ENCODE measurements at regions not wholly inside any gene's neighbourhood (a gene's known extent, or its start where the extent isn't known, plus 50 kb on each side); places are given as distances from the start of the nearest gene placed in this dataset.

- DNase-seq (ENCODE audit: insufficient read length, low spot score): no peak
- no peak for FAIRE-seq
Measured at GRCh38 chr18:2376707-2377106, 194.6 kb downstream of the METTL4 start.

DNA sequence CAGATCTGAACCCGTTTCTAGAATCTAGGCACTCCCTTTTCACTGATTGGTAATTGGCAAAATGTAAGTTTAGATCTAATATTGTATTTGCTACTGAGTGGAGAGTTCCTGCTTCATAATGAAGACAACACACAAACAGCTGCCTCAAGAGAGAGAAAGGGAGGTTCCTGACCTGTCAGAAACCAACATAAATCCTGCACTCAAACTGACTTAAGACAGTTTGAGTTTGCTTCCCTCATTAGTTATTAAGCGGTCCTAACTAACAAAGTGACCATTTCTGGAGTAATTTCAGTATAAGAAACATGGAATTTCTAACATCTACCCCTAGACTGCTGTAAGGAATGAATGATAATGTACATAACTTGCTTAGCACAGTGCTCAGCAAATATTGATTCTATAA, 191.2 kb downstream of the METTL4 start:
- DNase-seq (ENCODE audit: insufficient read length, low spot score) (no peak), FAIRE-seq (no peak)

GRCh38 chr18:2381539-2381938, 189.8 kb downstream of the METTL4 start:
- no peak for DNase-seq (ENCODE audit: insufficient read length, low spot score)
- no peak for FAIRE-seq

GRCh38 chr18:2387588-2387987, 183.7 kb downstream of the METTL4 start:
- no peak for DNase-seq (ENCODE audit: insufficient read length, low spot score)
- FAIRE-seq: no peak

DNA sequence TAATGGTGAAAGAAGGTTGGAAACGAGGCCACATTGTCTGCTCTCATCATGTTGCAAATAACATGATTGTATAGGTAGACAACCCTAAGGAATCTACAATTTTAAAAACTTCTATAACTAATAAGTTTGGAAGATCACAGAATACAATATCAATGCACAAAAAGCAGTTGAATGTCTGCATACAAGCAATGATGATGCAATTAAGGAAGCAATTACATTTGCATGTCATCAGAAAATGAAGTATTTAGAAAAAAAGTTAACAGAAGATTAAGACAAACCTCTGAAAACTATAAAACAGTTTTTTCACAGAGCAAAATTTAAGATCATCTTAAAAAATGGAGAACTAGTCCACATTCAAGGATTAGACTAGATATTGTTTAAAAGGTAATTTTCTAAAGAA, 181.1 kb downstream of the METTL4 start:
- FAIRE-seq: no peak
- no peak for DNase-seq (ENCODE audit: insufficient read length, low spot score)

GRCh38 chr18:2391470-2391869, 179.8 kb downstream of the METTL4 start:
- no peak for DNase-seq (ENCODE audit: insufficient read length, low spot score)
- FAIRE-seq: no peak

DNA sequence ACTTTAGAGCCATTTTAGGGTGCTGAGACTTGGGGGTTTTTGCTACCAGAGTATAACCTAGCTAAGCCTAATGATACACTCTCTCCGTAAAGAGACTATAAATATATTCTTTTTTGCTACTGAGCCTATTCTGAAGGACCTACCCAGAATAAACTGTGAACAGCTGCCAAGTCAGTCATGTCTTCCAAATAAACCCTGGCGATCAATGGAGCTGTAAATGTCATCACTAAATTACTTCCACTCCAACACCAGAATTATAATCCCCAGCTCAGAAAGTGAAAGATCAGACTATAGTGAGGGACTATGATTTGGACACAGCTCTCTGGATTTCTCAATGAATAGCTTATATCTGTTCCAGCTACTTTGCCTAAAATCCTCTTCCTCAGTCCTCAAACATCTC, 178.9 kb downstream of the METTL4 start:
- FAIRE-seq: no peak
- DNase-seq (ENCODE audit: insufficient read length, low spot score): no peak

GRCh38 chr18:2394684-2395083, 176.6 kb downstream of the METTL4 start:
- FAIRE-seq: peak; percentile 62

GRCh38 chr18:2395427-2396161, 175.7 kb downstream of the METTL4 start:
- FAIRE-seq: peak; percentile 86

More at GRCh38 chr18:2394684-2395083, 176.6 kb downstream of the METTL4 start:
- no peak for DNase-seq (ENCODE audit: insufficient read length, low spot score)

DNA sequence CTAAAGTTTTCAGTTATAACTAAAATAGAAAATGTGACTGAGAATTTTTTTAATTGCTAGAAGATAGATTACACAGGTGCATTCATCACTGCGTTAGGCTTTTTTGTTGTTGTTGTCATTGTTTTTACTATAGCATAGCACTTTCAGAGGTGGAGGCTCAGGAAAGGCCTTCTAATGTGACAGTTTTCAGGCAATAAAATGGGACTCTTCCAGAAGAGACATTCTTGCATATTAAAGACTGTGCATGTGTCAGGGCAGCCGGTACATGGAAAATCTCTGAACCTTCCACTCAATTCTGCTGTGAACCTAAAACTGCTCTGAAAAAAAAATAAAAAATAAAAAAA, 175.2 kb downstream of the METTL4 start:
- FAIRE-seq: no peak
- DNase-seq (ENCODE audit: insufficient read length, low spot score): no peak

More at GRCh38 chr18:2395427-2396161, 175.7 kb downstream of the METTL4 start:
- DNase-seq (ENCODE audit: insufficient read length, low spot score): peak; percentile 5

DNA sequence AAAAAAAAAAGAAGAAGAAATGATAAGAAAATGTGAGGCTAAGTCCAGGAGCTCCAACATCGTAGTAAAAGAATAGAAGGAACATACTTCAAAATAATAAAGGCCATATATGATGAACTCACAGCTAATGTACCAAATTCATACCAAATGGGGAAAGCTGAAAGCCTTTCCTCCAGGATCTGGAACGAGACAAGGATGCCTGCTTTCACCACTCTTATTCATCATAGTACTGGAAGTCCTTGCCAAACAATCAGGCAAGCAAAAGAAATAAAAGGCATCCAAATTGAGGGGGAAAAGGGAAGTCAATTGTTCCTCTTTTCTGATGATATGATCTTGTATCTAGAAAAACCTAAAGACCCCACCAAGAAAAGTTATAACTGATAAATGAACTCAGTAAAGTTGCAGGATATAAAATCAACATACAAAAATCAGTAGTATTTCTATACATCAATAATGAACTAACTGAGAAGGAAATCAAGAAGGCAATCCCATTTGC, 170.6 kb downstream of the METTL4 start:
- FAIRE-seq: no peak
- DNase-seq (ENCODE audit: insufficient read length, low spot score): no peak

GRCh38 chr18:2402084-2402483, 169.2 kb downstream of the METTL4 start:
- DNase-seq (ENCODE audit: insufficient read length, low spot score) (no peak), FAIRE-seq (no peak)

DNA sequence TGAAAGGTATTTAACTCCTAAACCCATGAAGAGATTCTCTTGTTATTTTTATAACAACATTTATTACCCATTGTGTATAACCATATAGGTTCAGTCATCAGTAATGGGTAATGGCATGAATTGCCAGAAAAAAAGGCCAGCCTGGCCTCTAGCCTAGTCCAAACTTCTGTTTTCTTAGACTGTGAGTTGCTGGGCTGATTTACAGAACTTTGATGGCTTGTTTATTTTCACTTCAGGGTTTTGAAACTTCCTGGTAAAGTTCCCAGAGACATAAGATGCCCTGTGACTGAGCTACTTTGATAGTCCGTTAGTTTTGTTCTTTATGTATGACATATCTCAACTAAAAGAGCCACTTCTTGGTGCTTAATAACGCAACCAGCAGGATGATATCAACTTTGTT, 164.8 kb downstream of the METTL4 start:
- DNase-seq (ENCODE audit: insufficient read length, low spot score) (no peak), FAIRE-seq (no peak)

DNA sequence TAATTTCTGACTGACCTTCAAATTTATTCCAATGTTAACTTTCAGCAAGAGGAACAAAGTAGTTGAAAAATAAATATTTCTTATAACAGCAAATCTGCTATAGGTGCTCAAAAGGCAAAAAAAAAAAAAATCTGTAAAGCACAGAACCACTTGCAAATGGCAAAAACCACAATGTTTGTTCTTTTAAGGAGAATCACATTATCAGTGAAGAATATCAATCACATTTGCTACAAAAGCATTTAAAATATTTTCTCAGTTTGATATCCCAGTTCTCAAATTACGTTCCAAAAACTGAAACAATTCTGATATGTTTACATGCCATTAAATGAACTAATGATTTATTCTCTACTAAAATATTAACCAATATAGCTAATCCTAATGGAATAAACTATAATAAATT, 163.3 kb downstream of the METTL4 start:
- no peak for FAIRE-seq
- DNase-seq (ENCODE audit: insufficient read length, low spot score): no peak

- DNase-seq (ENCODE audit: insufficient read length, low spot score) (no peak), FAIRE-seq (peak; percentile 33)
Measured at GRCh38 chr18:2409906-2410305, 161.4 kb downstream of the METTL4 start.

DNA sequence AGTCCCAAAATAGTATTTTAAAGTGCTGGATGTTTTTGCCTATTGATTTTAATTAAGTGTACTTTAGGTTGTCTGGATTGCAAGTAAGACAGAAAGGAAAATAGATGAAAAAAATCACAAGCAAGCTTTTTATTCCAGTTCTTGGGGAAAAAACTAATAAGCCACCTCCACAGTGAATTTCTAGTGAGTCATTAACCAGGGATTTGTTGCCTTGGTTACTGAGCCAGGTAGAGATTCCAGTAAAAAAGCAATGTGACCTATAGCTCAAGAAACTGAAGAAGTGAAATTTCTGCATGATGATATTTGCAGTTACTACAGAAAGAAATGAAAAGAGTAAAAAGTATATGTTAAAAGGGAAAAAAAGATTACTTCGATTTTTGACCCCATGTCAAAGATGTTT, 160.6 kb downstream of the METTL4 start:
- DNase-seq (ENCODE audit: insufficient read length, low spot score) (no peak), FAIRE-seq (no peak)

DNA sequence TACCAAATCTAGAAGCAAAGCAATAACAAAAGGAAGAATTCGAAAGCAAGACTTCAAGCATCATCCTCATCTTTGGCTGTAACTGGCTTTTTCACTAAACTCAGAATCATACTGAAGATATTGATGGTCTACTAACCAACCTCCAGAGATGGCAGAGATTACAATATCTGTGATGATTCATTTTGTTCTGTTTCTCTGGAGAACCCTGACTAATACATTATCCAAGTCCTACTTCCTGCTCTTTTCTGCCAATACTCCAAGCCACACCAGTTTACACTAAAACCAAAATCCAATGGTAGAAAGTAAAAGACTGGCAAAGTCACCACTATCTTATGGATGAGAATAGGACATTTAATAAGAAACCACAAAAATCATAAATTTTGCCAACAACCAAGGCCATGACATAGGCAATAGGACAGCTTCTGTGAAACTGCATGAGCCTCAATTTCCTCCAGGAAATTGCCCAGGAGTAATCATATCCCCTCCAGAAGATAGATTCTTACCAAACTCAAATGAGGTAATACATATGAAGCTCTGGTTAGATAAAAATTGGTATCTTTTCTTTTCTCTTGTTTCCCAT, 159.8 kb downstream of the METTL4 start:
- FAIRE-seq: no peak

GRCh38 chr18:2412281-2412680, 159.0 kb downstream of the METTL4 start:
- FAIRE-seq (no peak), DNase-seq (ENCODE audit: insufficient read length, low spot score) (no peak)

More for the DNA sequence above, 159.8 kb downstream of the METTL4 start:
- no peak for DNase-seq (ENCODE audit: insufficient read length, low spot score)

DNA sequence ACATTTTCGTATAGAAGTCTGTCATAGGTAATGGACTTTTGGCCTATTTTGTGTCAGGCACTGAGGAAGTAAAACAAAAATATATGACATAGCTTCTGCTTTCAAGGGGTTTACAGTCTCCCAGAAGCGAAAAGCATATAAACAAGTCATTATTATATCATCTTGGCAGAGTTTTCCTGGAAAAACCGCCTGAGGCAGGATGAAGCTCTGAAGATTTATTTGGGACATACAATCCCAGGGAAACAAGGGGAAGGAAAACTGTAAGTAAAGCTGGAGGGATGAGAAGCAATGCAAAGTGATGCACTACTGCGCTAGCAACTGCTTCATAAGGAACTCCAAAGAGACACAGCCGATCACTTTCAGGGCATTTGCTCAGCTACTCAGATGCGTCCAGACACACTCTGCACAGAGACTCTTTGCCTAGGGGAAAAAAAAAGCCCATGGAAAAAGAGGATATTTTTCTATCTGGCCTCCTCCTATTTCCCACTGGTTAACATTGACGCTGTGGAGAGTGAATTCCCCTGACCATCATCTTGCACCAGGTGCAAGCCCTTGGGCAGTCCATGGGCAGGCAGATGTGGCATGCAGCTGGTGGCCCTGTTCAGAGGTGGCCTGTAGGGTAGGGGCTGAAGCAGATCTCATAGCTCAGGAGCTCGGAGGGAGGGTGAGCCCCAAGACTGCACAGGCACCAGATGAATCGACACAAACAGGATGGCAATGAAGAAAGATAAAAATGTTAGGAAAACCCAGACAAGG, 158.1 kb downstream of the METTL4 start:
- DNase-seq (ENCODE audit: insufficient read length, low spot score) (no peak), FAIRE-seq (no peak)

- no peak for FAIRE-seq
Measured at GRCh38 chr18:2414235-2414634, 157.1 kb downstream of the METTL4 start.

DNA sequence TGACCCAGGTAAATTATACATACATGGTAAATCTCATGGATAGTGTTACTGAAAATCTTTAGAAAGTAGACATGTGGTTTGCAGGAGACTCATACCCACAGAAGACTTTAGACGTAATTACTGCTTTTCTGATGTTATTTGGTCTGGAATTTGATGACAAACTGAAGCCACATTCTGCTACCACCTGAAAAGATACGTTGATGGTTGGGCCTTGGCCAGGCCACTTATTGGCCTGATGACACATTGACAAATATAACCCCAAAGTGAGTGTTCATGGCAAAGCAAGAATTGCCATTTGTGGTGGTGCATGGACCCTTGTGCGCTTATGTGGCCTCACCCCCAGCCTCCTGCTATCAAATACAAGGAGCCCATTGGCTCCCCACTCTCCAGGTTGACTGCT, 155.6 kb downstream of the METTL4 start:
- FAIRE-seq (no peak), DNase-seq (ENCODE audit: insufficient read length, low spot score) (no peak)

More at GRCh38 chr18:2414235-2414634, 157.1 kb downstream of the METTL4 start:
- DNase-seq (ENCODE audit: insufficient read length, low spot score): no peak
